ENCODE measurements at regions not wholly inside any gene's neighbourhood (a gene's known extent, or its start where the extent isn't known, plus 50 kb on each side); places are given as distances from the start of the nearest gene placed in this dataset.

DNA sequence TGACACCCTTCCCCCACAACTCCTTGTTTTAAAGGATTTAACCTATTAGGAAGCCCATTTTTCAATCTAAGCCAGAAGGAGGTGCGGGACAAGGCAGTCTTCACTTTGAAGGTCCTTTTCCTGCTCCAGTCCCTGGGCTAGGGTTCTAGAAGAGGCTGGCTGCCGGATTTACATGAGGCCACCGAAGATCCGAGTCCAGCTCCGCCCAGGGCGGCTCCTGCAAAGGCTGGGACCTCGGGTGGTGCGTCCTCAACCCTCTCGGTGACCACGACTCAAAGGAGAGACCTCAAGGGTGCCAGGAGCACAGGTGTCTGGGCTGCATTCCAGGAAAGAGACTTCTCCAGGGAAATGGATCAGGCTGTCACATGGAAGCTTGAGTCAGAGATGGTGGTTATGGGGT, 471.6 kb downstream of the PCDH19 start:
- no peaks in the 10 kb centered on the region for H4K20me1 ChIP-seq (ENCODE audit: control insufficient read depth, insufficient read depth, insufficient read length)
- H2BK5ac ChIP-seq (ENCODE audit: insufficient read length, low read length), result no peak overlapping the region
- no peak overlapping the region for H3K4me3 Mint-ChIP-seq
- H3K27ac ChIP-seq (ENCODE audit: insufficient read length, low read depth, low read length), result no peak overlapping the region
- no peak overlapping the region for H2AFZ ChIP-seq (ENCODE audit: low read length)
- no peaks in the 10 kb centered on the region for H3K23me2 ChIP-seq (ENCODE audit: insufficient read length, low read depth, low read length, poor library complexity, severe bottlenecking)
- H3K27ac Mint-ChIP-seq, result no peak overlapping the region
- H3T11ph ChIP-seq (ENCODE audit: low read length), result no peak overlapping the region
- no peaks in the 10 kb centered on the region for H3K9me3 ChIP-seq (ENCODE audit: control insufficient read depth, low read depth, low read length)
- no peaks in the 10 kb centered on the region for H3K27me3 ChIP-seq (ENCODE audit: insufficient read depth, low read length)
- H2AK5ac ChIP-seq (ENCODE audit: insufficient read length, low read length), result no peak overlapping the region
- H2BK120ac ChIP-seq (ENCODE audit: low read depth, low read length, poor library complexity, severe bottlenecking), result no peak overlapping the region
- H3K36me3 Mint-ChIP-seq (ENCODE audit: insufficient read depth in 1 of 3, low read depth in 3 of 3), result no peaks in the 10 kb centered on the region; a peak in 1 of 7 replicates
- no peak overlapping the region for H4K91ac ChIP-seq (ENCODE audit: insufficient read length, low read depth, low read length)
- no peak overlapping the region for H2BK12ac ChIP-seq (ENCODE audit: insufficient read length, low read depth, low read length)
- no peak overlapping the region for H4K8ac ChIP-seq (replicated peaks; ENCODE audit: insufficient read length, low read depth, low read length)
- no peaks in the 10 kb centered on the region for H3K9me3 Mint-ChIP-seq
- H4K5ac ChIP-seq (ENCODE audit: insufficient read length, low read depth, low read length), result no peak overlapping the region
- H3K4me1 ChIP-seq (ENCODE audit: insufficient read depth, low read length), result no peaks in the 10 kb centered on the region
- no peak overlapping the region for H3K9ac ChIP-seq (ENCODE audit: extremely low read depth, insufficient read length, low read length)
- no peaks in the 10 kb centered on the region for H3K79me2 ChIP-seq (ENCODE audit: insufficient read depth, low read length)
- peaks cover 2% of the 10 kb centered on the region for H3K27me3 Mint-ChIP-seq (ENCODE audit: low read depth)
- H3K14ac ChIP-seq (ENCODE audit: insufficient read depth, low read length), result no peak overlapping the region
- H2BK15ac ChIP-seq (ENCODE audit: low read depth, low read length), result no peak overlapping the region
- H3K18ac ChIP-seq (ENCODE audit: insufficient read length, low read depth, low read length), result no peak overlapping the region
- TF ChIP-seq, protein P1, sequence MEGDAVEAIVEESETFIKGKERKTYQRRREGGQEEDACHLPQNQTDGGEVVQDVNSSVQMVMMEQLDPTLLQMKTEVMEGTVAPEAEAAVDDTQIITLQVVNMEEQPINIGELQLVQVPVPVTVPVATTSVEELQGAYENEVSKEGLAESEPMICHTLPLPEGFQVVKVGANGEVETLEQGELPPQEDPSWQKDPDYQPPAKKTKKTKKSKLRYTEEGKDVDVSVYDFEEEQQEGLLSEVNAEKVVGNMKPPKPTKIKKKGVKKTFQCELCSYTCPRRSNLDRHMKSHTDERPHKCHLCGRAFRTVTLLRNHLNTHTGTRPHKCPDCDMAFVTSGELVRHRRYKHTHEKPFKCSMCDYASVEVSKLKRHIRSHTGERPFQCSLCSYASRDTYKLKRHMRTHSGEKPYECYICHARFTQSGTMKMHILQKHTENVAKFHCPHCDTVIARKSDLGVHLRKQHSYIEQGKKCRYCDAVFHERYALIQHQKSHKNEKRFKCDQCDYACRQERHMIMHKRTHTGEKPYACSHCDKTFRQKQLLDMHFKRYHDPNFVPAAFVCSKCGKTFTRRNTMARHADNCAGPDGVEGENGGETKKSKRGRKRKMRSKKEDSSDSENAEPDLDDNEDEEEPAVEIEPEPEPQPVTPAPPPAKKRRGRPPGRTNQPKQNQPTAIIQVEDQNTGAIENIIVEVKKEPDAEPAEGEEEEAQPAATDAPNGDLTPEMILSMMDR (conservative IDR thresholded peaks at IDR 0.05), result no peak
- no peak for DNase-seq
- H3K23ac ChIP-seq (ENCODE audit: insufficient read length, low read depth, low read length), result no peak overlapping the region
- no peaks in the 10 kb centered on the region for H3K79me1 ChIP-seq (ENCODE audit: insufficient read depth, low read depth, low read length, poor library complexity, severe bottlenecking)
- H2BK20ac ChIP-seq (ENCODE audit: low read depth, low read length, poor library complexity, severe bottlenecking), result no peak overlapping the region
- peaks cover 0 to 8% of the 10 kb centered on the region in 2 experiments; a peak in 2 of 4 replicates for H3K4me1 Mint-ChIP-seq
- no CpG with 5 or more reads among the region's 10 CpGs for WGBS (ENCODE audit: extremely low coverage, insufficient read length, low lambda C conversion rate)
- no peak overlapping the region for H3K4ac ChIP-seq (ENCODE audit: low read depth, low read length)
- no peak overlapping the region for H3K56ac ChIP-seq (ENCODE audit: insufficient read length, low read depth, low read length)
- H3K4me2 ChIP-seq (ENCODE audit: insufficient read depth, insufficient read length, low read length), result no peak overlapping the region

Measured in H9 (cell line).